NCI-H524 treated with DMSO at 0.1 percent for 48 hours (cell line): ENCODE measurements at regions not wholly inside any gene's neighbourhood (a gene's known extent, or its start where the extent isn't known, plus 50 kb on each side); places are given as distances from the start of the nearest gene placed in this dataset.
"Not testable (repeated sequence)": the region's sequence is repeated elsewhere in the genome, so short reads cannot be mapped to it uniquely, and the experiment has no call there.

ENCODE experiments used
- DNase-seq: peaks from one replicate; lab custom pipeline; 2025; lab: John Stamatoyannopoulos, UW

GRCh38 chr5:89080467-89081116 is 197.6 kb upstream of the MEF2C start:
- DNase-seq, result no peak

GRCh38 chr5:89072842-89073672 is 190.1 kb upstream of the MEF2C start:
- DNase-seq, result no peak

- no peak for DNase-seq
Observed at GRCh38 chr5:89071941-89072331, 189.0 kb upstream of the MEF2C start.

- DNase-seq, result no peak
Observed at GRCh38 chr5:89071101-89071940, 188.3 kb upstream of the MEF2C start.

GRCh38 chr5:89069591-89069990 is 186.6 kb upstream of the MEF2C start:
- DNase-seq, result no peak

GRCh38 chr5:89067362-89067761 is 184.4 kb upstream of the MEF2C start:
- no peak for DNase-seq

GRCh38 chr5:89065919-89066318 is 182.9 kb upstream of the MEF2C start:
- no peak for DNase-seq

- no peak for DNase-seq
Observed at GRCh38 chr5:89064736-89065135, 181.8 kb upstream of the MEF2C start.

GRCh38 chr5:89064054-89064453 is 181.1 kb upstream of the MEF2C start:
- DNase-seq, result no peak

- no peak for DNase-seq
Observed at GRCh38 chr5:89060768-89061167, 177.8 kb upstream of the MEF2C start.

- DNase-seq, result no peak
Observed at GRCh38 chr5:89059274-89059673, 176.3 kb upstream of the MEF2C start.

- DNase-seq, result no peak
Observed at GRCh38 chr5:89055695-89056085, 172.7 kb upstream of the MEF2C start.

- no peak for DNase-seq
Observed at GRCh38 chr5:89055015-89055694, 172.2 kb upstream of the MEF2C start.

- DNase-seq, result no peak
Observed at GRCh38 chr5:89053547-89053946, 170.6 kb upstream of the MEF2C start.

GRCh38 chr5:89050062-89050461 is 167.1 kb upstream of the MEF2C start:
- not testable (repeated sequence) for DNase-seq

GRCh38 chr5:89047571-89047970 is 164.6 kb upstream of the MEF2C start:
- no peak for DNase-seq

GRCh38 chr5:89045216-89045615 is 162.2 kb upstream of the MEF2C start:
- DNase-seq, result no peak

GRCh38 chr5:89044674-89045200 is 161.8 kb upstream of the MEF2C start:
- no peak for DNase-seq

GRCh38 chr5:89043676-89044075 is 160.7 kb upstream of the MEF2C start:
- no peak for DNase-seq

- no peak for DNase-seq
Observed at GRCh38 chr5:89042746-89043145, 159.8 kb upstream of the MEF2C start.

- peak; percentile 62 for DNase-seq
Observed at GRCh38 chr5:89041976-89042375, 159.0 kb upstream of the MEF2C start.

GRCh38 chr5:89041249-89041779 is 158.3 kb upstream of the MEF2C start:
- no peak for DNase-seq
